WERI-Rb-1 (cell line): ENCODE measurements at regions not wholly inside any gene's neighbourhood (a gene's known extent, or its start where the extent isn't known, plus 50 kb on each side); places are given as distances from the start of the nearest gene placed in this dataset.

Experiments
- DNase-seq: peaks from one replicate; pipeline ENCODE4 v3.0.0-alpha.2; 2020
- H3K27ac ChIP-seq: fragments of 250-450 bp; sonication (Bioruptor Pico); 2 replicates; pipeline ENCODE4 v1.5.1; 2020; ENCODE audit warnings: mild to moderate bottlenecking, moderate library complexity
- H3K27me3 ChIP-seq: fragments of 250-450 bp; sonication (Bioruptor Pico); 2 replicates; pipeline ENCODE4 v1.5.1; 2021; ENCODE audit warnings: mild to moderate bottlenecking, low read depth, moderate library complexity; ENCODE audit not compliant: insufficient read depth, severe bottlenecking
- H3K36me3 ChIP-seq: fragments of 250-450 bp; sonication (Bioruptor Pico); 2 replicates; pipeline ENCODE4 v1.5.1; 2020; ENCODE audit warnings: mild to moderate bottlenecking, moderate library complexity
- H3K4me3 ChIP-seq: 2 replicates; pipeline ENCODE4 v1.5.1; 2011; ENCODE audit warnings: low read depth, mild to moderate bottlenecking, control low read depth, low read length
- H3K9me3 ChIP-seq: fragments of 250-450 bp; sonication (Bioruptor Pico); 2 replicates; pipeline ENCODE4 v1.5.1; 2021; ENCODE audit warnings: mild to moderate bottlenecking, moderate library complexity; ENCODE audit not compliant: severe bottlenecking
- TF ChIP-seq, protein P1 (sequence below): IDR thresholded peaks from 2 replicates; pipeline ENCODE4 v1.5.1; 2011; ENCODE audit warnings: low read depth, mild to moderate bottlenecking, control low read depth, inconsistent platforms, low read length

DNA sequence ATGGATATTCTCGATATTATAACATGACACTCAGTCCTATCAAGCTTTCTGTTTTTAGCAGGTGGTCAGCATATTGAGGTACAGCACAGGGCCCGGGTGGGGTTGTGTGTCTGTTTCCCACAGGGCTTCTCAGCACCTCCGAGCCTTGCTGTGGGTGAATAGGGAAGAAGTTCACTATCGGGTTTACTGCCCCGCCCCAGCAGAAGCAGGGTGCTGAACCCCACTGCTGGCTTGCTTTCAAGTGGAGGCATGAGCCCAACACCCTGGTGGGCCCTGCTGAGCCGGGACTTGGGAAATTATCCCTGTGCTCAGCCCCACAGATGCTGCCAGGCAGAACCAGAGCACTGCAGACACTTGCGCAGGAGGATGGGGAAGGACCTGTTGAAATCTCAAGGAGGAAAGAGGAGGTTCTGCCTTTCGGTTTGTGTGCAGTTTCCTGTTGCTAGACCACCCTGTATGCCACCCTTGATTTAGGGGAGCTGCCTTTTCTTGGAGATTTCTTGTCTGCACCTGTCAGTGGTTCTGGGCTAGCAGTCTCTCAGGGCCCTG is 270.3 kb upstream of the SALL3 start:
- Histone ChIP-seq H3K27me3 (no peaks in the 10 kb centered on the region), H3K36me3 (no peaks in the 10 kb centered on the region), H3K27ac (no peak overlapping the region), H3K4me3 (no peak overlapping the region), H3K9me3 (peaks cover 23% of the 10 kb centered on the region)
- TF ChIP-seq, protein P1, sequence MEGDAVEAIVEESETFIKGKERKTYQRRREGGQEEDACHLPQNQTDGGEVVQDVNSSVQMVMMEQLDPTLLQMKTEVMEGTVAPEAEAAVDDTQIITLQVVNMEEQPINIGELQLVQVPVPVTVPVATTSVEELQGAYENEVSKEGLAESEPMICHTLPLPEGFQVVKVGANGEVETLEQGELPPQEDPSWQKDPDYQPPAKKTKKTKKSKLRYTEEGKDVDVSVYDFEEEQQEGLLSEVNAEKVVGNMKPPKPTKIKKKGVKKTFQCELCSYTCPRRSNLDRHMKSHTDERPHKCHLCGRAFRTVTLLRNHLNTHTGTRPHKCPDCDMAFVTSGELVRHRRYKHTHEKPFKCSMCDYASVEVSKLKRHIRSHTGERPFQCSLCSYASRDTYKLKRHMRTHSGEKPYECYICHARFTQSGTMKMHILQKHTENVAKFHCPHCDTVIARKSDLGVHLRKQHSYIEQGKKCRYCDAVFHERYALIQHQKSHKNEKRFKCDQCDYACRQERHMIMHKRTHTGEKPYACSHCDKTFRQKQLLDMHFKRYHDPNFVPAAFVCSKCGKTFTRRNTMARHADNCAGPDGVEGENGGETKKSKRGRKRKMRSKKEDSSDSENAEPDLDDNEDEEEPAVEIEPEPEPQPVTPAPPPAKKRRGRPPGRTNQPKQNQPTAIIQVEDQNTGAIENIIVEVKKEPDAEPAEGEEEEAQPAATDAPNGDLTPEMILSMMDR, result no peak
- no peak for DNase-seq

GRCh38 chr18:78711316-78711715 is 268.3 kb upstream of the SALL3 start:
- Histone ChIP-seq H3K4me3 (no peak overlapping the region), H3K27me3 (no peaks in the 10 kb centered on the region), H3K27ac (no peak overlapping the region), H3K36me3 (no peaks in the 10 kb centered on the region), H3K9me3 (peaks cover 19% of the 10 kb centered on the region)
- no peak for DNase-seq
- TF ChIP-seq, protein P1, result no peak

GRCh38 chr18:78711971-78712370 is 267.6 kb upstream of the SALL3 start:
- Histone ChIP-seq H3K36me3 (no peaks in the 10 kb centered on the region), H3K27ac (no peak overlapping the region), H3K9me3 (peaks cover 19% of the 10 kb centered on the region), H3K27me3 (no peaks in the 10 kb centered on the region), H3K4me3 (no peak overlapping the region)
- no peak for DNase-seq
- TF ChIP-seq, protein P1, result no peak

DNA sequence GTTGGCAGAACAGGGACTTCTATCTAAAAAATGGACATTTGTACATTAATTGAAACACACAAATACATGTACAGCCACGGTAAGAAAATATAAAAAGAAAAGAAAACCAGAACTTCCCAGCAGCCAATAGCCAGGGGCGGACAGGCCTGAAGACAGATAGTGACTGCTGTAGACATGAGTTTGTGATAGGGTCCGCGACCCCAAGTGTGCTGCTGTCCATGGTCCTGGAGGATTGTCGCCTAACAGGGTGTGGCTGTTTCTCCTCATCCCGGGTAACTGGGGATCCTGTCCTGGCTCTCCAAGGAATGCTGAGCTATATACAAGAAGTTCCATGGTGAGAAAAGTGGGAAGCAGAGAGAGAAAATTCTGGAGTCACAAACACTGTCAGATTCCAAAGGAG is 266.5 kb upstream of the SALL3 start:
- Histone ChIP-seq H3K4me3 (no peak overlapping the region), H3K27ac (no peak overlapping the region), H3K9me3 (peaks cover 17% of the 10 kb centered on the region), H3K36me3 (no peaks in the 10 kb centered on the region), H3K27me3 (no peaks in the 10 kb centered on the region)
- TF ChIP-seq, protein P1, result no peak
- no peak for DNase-seq

GRCh38 chr18:78713726-78714125 is 265.9 kb upstream of the SALL3 start:
- Histone ChIP-seq H3K27ac (no peak overlapping the region), H3K9me3 (peaks cover 11% of the 10 kb centered on the region), H3K36me3 (no peaks in the 10 kb centered on the region), H3K4me3 (no peak overlapping the region), H3K27me3 (no peaks in the 10 kb centered on the region)
- no peak for DNase-seq
- TF ChIP-seq, protein P1, result no peak

- DNase-seq, result no peak
- TF ChIP-seq, protein P1, result no peak
- Histone ChIP-seq H3K36me3 (no peaks in the 10 kb centered on the region), H3K27ac (no peak overlapping the region), H3K4me3 (no peak overlapping the region), H3K9me3 (peaks cover 2% of the 10 kb centered on the region), H3K27me3 (no peaks in the 10 kb centered on the region)
Observed at GRCh38 chr18:78716022-78716421, 263.6 kb upstream of the SALL3 start.
